Body of pancreas (tissue), 4 donors: ENCODE measurements at regions not wholly inside any gene's neighbourhood (a gene's known extent, or its start where the extent isn't known, plus 50 kb on each side); places are given as distances from the start of the nearest gene placed in this dataset.

Source experiments
- ATAC-seq: fragments of 150-250 bp; one replicate; pipeline ENCODE4 v1.9.1; 2016
- DNase-seq, 4 donors: peaks; one replicate each; pipeline ENCODE4 v3.0.0-alpha.2; 2019
- H3K27ac ChIP-seq, 4 donors: fragments of 200-600 bp; sonication (generic); 1 replicate in 3 of 4; 2 replicates in 1 of 4; pipeline versions ENCODE4 v1.5.1 to v1.6.1; 2016 to 2019; ENCODE audit warnings: mild to moderate bottlenecking in 1 of 4, mixed read lengths in 1 of 4, moderate library complexity in 1 of 4
- H3K27me3 ChIP-seq, 2 donors: fragments of 200-600 bp; sonication (generic); one replicate each; pipeline ENCODE4 v1.6.0; 2016; ENCODE audit warnings: mild to moderate bottlenecking in 1 of 2
- H3K36me3 ChIP-seq, 2 donors: fragments of 200-600 bp; sonication (generic); replicated peaks in 1 of 2; 2 replicates each; pipeline ENCODE4 v1.5.1; 2016; ENCODE audit warnings: low read depth in 2 of 2; ENCODE audit not compliant: insufficient read depth in 1 of 2
- H3K4me1 ChIP-seq: fragments of 200-600 bp; sonication (generic); one replicate; pipeline ENCODE4 v1.6.0; 2016
- H3K4me3 ChIP-seq, 2 donors: fragments of 200-600 bp; sonication (generic); 1 replicate in 1 of 2; 2 replicates in 1 of 2; pipeline ENCODE4 v1.5.1; 2016 to 2019
- H3K9me3 ChIP-seq, 3 donors: fragments of 200-600 bp; sonication (generic); 1 replicate in 2 of 3; 2 replicates in 1 of 3; pipeline ENCODE4 v1.5.1; 2016
- CTCF ChIP-seq, 7 experiments: fragments of 450-650 bp in 4 of 7; fragments of 200-600 bp in 3 of 7; sonication (generic) in 3 of 7; IDR thresholded peaks; one replicate each; pipeline ENCODE4 v1.5.1; 2016 to 2019; ENCODE audit warnings: antibody characterized with exemption in 7 of 7
- POLR2A ChIP-seq, 3 donors: fragments of 450-650 bp; IDR thresholded peaks; one replicate each; pipeline ENCODE4 v1.6.1; 2016; ENCODE audit warnings: antibody characterized with exemption in 3 of 3, mild to moderate bottlenecking in 2 of 3
- WGBS, 2 donors: methylation state at CpG; one replicate each; pipeline ENCODE4 v1.1.5; 2017; 5-methylcytosine and 5-hydroxymethylcytosine counted together
- intact Hi-C: fragments of 100-400 bp; cut with DNase I; formaldehyde crosslinking; loops from one replicate; pipeline ENCODE4 v1.15.1; 2023

DNA sequence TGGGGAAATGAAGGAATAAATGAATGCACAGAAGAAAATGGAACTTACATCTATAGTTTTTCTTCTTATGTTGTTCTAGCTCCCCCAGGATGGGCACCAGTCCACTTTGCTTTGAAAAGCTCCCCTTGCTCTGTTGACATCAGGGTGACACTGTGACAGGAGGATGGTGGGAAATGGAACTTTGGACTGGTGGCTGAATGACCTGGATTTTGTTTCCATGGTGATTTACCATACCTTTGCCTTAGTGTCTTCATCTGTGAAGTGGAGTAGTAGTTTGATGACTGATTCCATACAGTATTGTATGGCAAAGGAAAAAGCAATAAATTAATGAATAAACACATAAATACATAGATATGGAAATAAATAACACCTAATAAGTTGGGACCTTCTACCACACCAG is 294.7 kb downstream of the KIF4B start:
- no peaks in the 10 kb centered on the region for H3K27me3 ChIP-seq
- H3K36me3 ChIP-seq = no peaks in the 10 kb centered on the region
- H3K4me3 ChIP-seq = no peak overlapping the region
- DNase-seq (no peak), ATAC-seq (no peak)
- H3K9me3 ChIP-seq = no peaks in the 10 kb centered on the region
- H3K27ac ChIP-seq = no peak overlapping the region
- no peaks in the 10 kb centered on the region for H3K4me1 ChIP-seq
- intact Hi-C loops = no loop called here
- TF ChIP-seq POLR2A (IDR thresholded peaks at IDR 0.05) (no peak), CTCF (IDR thresholded peaks at IDR 0.05) (no peak)

GRCh38 chr5:155309021-155309746 is 295.6 kb downstream of the KIF4B start:
- no peaks in the 10 kb centered on the region for H3K36me3 ChIP-seq
- ATAC-seq = no peak
- H3K4me3 ChIP-seq = no peak overlapping the region
- WGBS, 2 donors = 35 to 44% methylated on average over 4 of the region's 4 CpGs
- TF ChIP-seq CTCF (IDR thresholded peaks at IDR 0.05) = no peak
- TF ChIP-seq POLR2A (IDR thresholded peaks at IDR 0.05) = no peak
- DNase-seq = no peak
- H3K27ac ChIP-seq = no peak overlapping the region
- no peaks in the 10 kb centered on the region for H3K27me3 ChIP-seq
- H3K4me1 ChIP-seq = no peaks in the 10 kb centered on the region
- no peaks in the 10 kb centered on the region for H3K9me3 ChIP-seq
- intact Hi-C loops = no loop called here

DNA sequence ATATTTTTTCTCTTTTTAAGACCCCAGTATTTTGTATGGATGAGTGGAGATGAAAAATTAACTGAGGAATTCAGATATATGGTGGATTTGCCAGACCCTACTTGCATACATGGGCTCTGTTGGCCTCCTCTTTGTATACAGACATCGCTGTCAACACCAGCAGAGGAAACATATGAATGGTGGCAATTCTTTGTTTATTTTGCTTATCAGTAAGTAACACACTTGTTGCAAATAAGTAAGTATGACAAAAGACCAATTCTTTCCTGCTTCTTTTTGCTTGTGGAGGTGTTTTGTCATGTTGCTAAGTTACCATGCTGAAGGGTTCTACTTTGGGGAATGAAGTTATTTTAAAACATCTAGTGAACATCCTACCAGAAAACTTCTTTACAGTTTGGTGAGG is 298.2 kb downstream of the KIF4B start:
- no peaks in the 10 kb centered on the region for H3K36me3 ChIP-seq
- 17 to 32% methylated on average over 1 of the region's 1 CpG for WGBS, 2 donors
- H3K4me1 ChIP-seq = no peaks in the 10 kb centered on the region
- H3K4me3 ChIP-seq = no peak overlapping the region
- no peak overlapping the region for H3K27ac ChIP-seq
- intact Hi-C loops = no loop called here
- ATAC-seq (no peak), DNase-seq (no peak)
- no peaks in the 10 kb centered on the region for H3K9me3 ChIP-seq
- H3K27me3 ChIP-seq = no peaks in the 10 kb centered on the region
- TF ChIP-seq CTCF (IDR thresholded peaks at IDR 0.05) = no peak
- no peak for TF ChIP-seq POLR2A (IDR thresholded peaks at IDR 0.05)

- ATAC-seq (no peak), DNase-seq (no peak)
- TF ChIP-seq CTCF (IDR thresholded peaks at IDR 0.05) (no peak), POLR2A (IDR thresholded peaks at IDR 0.05) (no peak)
- Histone ChIP-seq H3K4me1 (no peaks in the 10 kb centered on the region), H3K9me3 (no peaks in the 10 kb centered on the region), H3K27me3 (no peaks in the 10 kb centered on the region), H3K27ac (no peak overlapping the region), H3K36me3 (no peaks in the 10 kb centered on the region), H3K4me3 (no peak overlapping the region)
- intact Hi-C loops = no loop called here
- 79 to 97% methylated on average over 2 of the region's 2 CpGs for WGBS, 2 donors
Measured at GRCh38 chr5:155313518-155313917, 300.0 kb downstream of the KIF4B start.

DNA sequence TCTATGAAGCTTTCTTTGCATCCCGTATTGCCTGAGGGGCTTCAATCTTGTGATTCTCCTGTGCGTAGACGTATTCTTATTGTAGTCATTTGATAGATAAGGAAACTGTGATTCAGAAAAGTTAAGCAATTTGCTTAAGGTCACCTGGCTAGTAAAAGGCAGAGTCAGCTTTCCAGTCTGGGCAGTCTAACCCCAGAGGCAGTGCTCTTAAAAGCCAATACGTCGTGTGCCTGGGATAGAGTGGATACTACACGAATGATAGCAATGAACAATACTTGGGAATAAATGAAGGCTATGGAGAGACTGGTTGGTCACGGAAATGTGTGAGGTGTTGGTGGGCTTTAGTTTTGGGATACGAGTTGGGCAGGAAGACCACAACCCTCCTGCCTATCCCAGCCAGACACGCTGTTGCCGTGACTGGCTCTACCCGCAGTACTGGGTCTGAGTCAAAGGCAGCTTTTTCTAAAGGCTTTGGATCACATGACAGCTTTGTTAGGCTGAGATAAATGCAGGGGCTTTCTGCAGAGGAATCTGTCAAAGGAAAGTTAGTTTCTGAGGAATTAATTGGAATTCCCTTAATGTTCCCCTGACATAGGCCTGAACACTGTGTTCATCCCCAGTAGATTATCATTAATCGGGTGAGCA is 302.6 kb downstream of the KIF4B start:
- no peak overlapping the region for H3K4me3 ChIP-seq
- no peak for TF ChIP-seq POLR2A (IDR thresholded peaks at IDR 0.05)
- no peak for TF ChIP-seq CTCF (IDR thresholded peaks at IDR 0.05)
- no peaks in the 10 kb centered on the region for H3K36me3 ChIP-seq
- no peaks in the 10 kb centered on the region for H3K9me3 ChIP-seq
- no peak overlapping the region for H3K27ac ChIP-seq
- intact Hi-C loops = no loop called here
- H3K4me1 ChIP-seq = no peaks in the 10 kb centered on the region
- ATAC-seq (no peak), DNase-seq (no peak)
- WGBS, 2 donors = 46 to 59% methylated on average over 12 of the region's 12 CpGs
- H3K27me3 ChIP-seq = no peaks in the 10 kb centered on the region
